SK-N-SH (cell line): ENCODE measurements at regions not wholly inside any gene's neighbourhood (a gene's known extent, or its start where the extent isn't known, plus 50 kb on each side); places are given as distances from the start of the nearest gene placed in this dataset.

Experiments used
- CTCF ChIA-PET: fragments of 300-600, 350-600 bp; formaldehyde crosslinking; extraction: SDS; loops from one replicate; lab custom pipeline; 2021; lab: Yijun Ruan, JAX
- POLR2A ChIA-PET: fragments of 350-600 bp; sonication (Branson Sonifier 250); formaldehyde crosslinking; extraction: SDS; loops from one replicate; lab custom pipeline; 2020; ENCODE audit warnings: antibody characterized with exemption, inconsistent platforms; lab: Yijun Ruan, JAX
- DNase-seq: peaks from one replicate; pipeline ENCODE4 v3.0.0; 2012
- H2AFZ ChIP-seq: fragments of 200-600 bp; sonication (generic); 2 replicates; pipeline ENCODE4 v1.8.1; 2016; ENCODE audit warnings: antibody characterized with exemption, mild to moderate bottlenecking, low read depth
- H3F3A ChIP-seq: fragments of 200-600 bp; sonication (generic); replicated peaks from 2 replicates; pipeline ENCODE3; 2016; ENCODE audit warnings: antibody characterized with exemption, mild to moderate bottlenecking; ENCODE audit not compliant: insufficient read depth
- H3K27ac ChIP-seq, 2 experiments: fragments of 200-500 bp in 1 of 2; fragments of 200-600 bp in 1 of 2; sonication (Bioruptor generic) in 1 of 2; sonication (generic), shearing (Covaris generic) in 1 of 2; 2 replicates each; pipeline versions ENCODE4 v1.5.1 to v1.6.1; 2014 to 2016; ENCODE audit warnings: low read depth in 2 of 2, inconsistent platforms in 1 of 2, low read length in 1 of 2, mild to moderate bottlenecking in 1 of 2, mixed read lengths in 1 of 2
- H3K27me3 ChIP-seq: fragments of 200-600 bp; sonication (generic), shearing (Covaris generic); 2 replicates; pipeline ENCODE4 v1.6.1; 2016; ENCODE audit warnings: mixed run types; ENCODE audit not compliant: insufficient read depth
- H3K36me3 ChIP-seq, 2 experiments: fragments of 200-500 bp in 1 of 2; fragments of 200-600 bp in 1 of 2; sonication (Bioruptor generic) in 1 of 2; sonication (generic) in 1 of 2; replicated peaks in 1 of 2; 2 replicates each; pipeline versions ENCODE3 to v1.5.1; 2014 to 2016; ENCODE audit warnings: low read length in 1 of 2, mild to moderate bottlenecking in 1 of 2; ENCODE audit not compliant: insufficient read depth in 2 of 2, control insufficient read depth in 1 of 2
- H3K4me1 ChIP-seq, 2 experiments: fragments of 200-500 bp in 1 of 2; fragments of 200-600 bp in 1 of 2; sonication (Bioruptor generic) in 1 of 2; sonication (generic), shearing (Covaris generic) in 1 of 2; 2 replicates each; pipeline versions ENCODE4 v1.5.1 to v1.6.1; 2014 to 2016; ENCODE audit warnings: low read depth in 1 of 2, low read length in 1 of 2, mixed run types in 1 of 2; ENCODE audit not compliant: insufficient read depth in 2 of 2, control insufficient read depth in 1 of 2
- H3K4me2 ChIP-seq: fragments of 200-600 bp; sonication (generic), shearing (Covaris generic); 2 replicates; pipeline ENCODE4 v1.6.1; 2017; ENCODE audit warnings: mixed run types
- H3K4me3 ChIP-seq, 2 experiments: fragments of 200-500 bp in 1 of 2; fragments of 200-600 bp in 1 of 2; sonication (Bioruptor generic) in 1 of 2; sonication (generic), shearing (Covaris generic) in 1 of 2; 2 replicates each; pipeline versions ENCODE4 v1.5.1 to v1.8.1; 2014 to 2016; ENCODE audit warnings: low read depth in 2 of 2, inconsistent platforms in 1 of 2, low read length in 1 of 2, mild to moderate bottlenecking in 1 of 2, mixed read lengths in 1 of 2, moderate library complexity in 1 of 2
- H3K79me2 ChIP-seq: fragments of 200-600 bp; sonication (generic); 2 replicates; pipeline ENCODE4 v1.8.1; 2017; ENCODE audit warnings: mild to moderate bottlenecking; ENCODE audit not compliant: insufficient read depth
- H3K9ac ChIP-seq: fragments of 200-600 bp; sonication (generic); 2 replicates; pipeline ENCODE4 v1.6.1; 2017; ENCODE audit warnings: mixed run types
- H3K9me2 ChIP-seq: fragments of 200-600 bp; sonication (generic); 2 replicates; pipeline ENCODE4 v1.6.1; 2017; ENCODE audit warnings: mixed run types
- H3K9me3 ChIP-seq: fragments of 200-600 bp; sonication (generic); 2 replicates; pipeline ENCODE4 v1.6.1; 2017; ENCODE audit warnings: mixed run types, mild to moderate bottlenecking, moderate library complexity
- H4K20me1 ChIP-seq: fragments of 200-600 bp; sonication (generic); 2 replicates; pipeline ENCODE4 v1.6.1; 2017; ENCODE audit warnings: mild to moderate bottlenecking, mixed run types; ENCODE audit not compliant: insufficient read depth
- ELF1 ChIP-seq: IDR thresholded peaks from 2 replicates; pipeline ENCODE4 v1.4.0; 2012
- EP300 ChIP-seq, 2 experiments: IDR thresholded peaks; 2 replicates each; pipeline versions ENCODE4 v1.4.0 to v1.6.1; 2012; ENCODE audit warnings: borderline replicate concordance in 1 of 2, low read depth in 1 of 2, low read length in 1 of 2
- FOSL2 ChIP-seq: IDR thresholded peaks from 2 replicates; pipeline ENCODE4 v1.4.0; 2012; ENCODE audit warnings: low read depth, mild to moderate bottlenecking, moderate library complexity, borderline replicate concordance
- GABPA ChIP-seq: IDR thresholded peaks from 2 replicates; pipeline ENCODE4 v1.4.0; 2012; ENCODE audit warnings: low read depth, mild to moderate bottlenecking
- JUND ChIP-seq: IDR thresholded peaks from 2 replicates; pipeline ENCODE4 v1.4.0; 2012
- MEF2A ChIP-seq: IDR thresholded peaks from 2 replicates; pipeline ENCODE4 v1.4.0; 2012; ENCODE audit warnings: low read depth, borderline replicate concordance
- POLR2AphosphoS5 ChIP-seq: IDR thresholded peaks from 2 replicates; pipeline ENCODE4 v1.6.1; 2012; ENCODE audit warnings: low read depth, low read length
- RAD21 ChIP-seq: IDR thresholded peaks from 2 replicates; pipeline ENCODE4 v1.6.1; 2012; ENCODE audit warnings: mild to moderate bottlenecking, low read length
- RCOR1 ChIP-seq: fragments of 150-350 bp; IDR thresholded peaks from 2 replicates; pipeline ENCODE4 v1.6.1; 2017; ENCODE audit warnings: antibody characterized with exemption, low read length
- RFX5 ChIP-seq: IDR thresholded peaks from 2 replicates; pipeline ENCODE4 v1.6.1; 2012; ENCODE audit warnings: mild to moderate bottlenecking, improper control_type of control experiment, low read length
- TEAD4 ChIP-seq: IDR thresholded peaks from 2 replicates; pipeline ENCODE4 v1.4.0; 2012; ENCODE audit warnings: mild to moderate bottlenecking, borderline replicate concordance; ENCODE audit not compliant: insufficient read depth
- WGBS: methylation state at CpG from one replicate; pipeline ENCODE4 v1.1.6; 2017; ENCODE audit warnings: low lambda C conversion rate; 5-methylcytosine and 5-hydroxymethylcytosine counted together
- TF ChIP-seq, protein P1 (sequence below): IDR thresholded peaks from 2 replicates; pipeline ENCODE4 v1.4.0; 2012; ENCODE audit warnings: low read depth, borderline replicate concordance
- TF ChIP-seq, protein P2 (sequence below): IDR thresholded peaks from 2 replicates; pipeline ENCODE4; 2012
- TF ChIP-seq, protein P3 (sequence below): IDR thresholded peaks from 2 replicates; pipeline ENCODE4 v1.6.1; 2012; ENCODE audit warnings: mild to moderate bottlenecking, low read depth, low read length, moderate library complexity
- TF ChIP-seq, protein P4 (sequence below): fragments of 150-350 bp; IDR thresholded peaks from 2 replicates; pipeline ENCODE4 v1.6.1; 2017; ENCODE audit warnings: antibody characterized with exemption, low read length, low read depth, borderline replicate concordance

DNA sequence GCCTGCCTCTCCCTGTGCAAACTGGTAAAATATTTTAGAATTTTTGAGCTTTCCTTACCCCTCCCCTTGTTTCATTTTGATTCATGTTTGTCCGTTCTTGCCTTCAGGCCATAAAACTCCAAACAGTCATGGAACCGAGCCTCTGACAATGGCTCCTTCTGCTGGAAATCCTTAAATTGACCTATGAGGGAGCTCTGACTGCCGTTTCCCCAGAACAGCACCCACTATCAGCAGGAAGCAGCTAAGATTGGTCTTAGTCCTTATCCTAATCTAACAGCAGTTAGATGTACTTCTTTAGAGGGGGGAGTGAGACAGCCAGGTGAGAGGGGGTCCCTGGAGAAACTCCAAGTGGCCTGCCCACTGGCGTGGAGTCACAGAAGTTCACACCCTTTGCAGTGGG is 106.7 kb downstream of the FAM174A start:
- CTCF ChIA-PET: no interaction called here
- no peak overlapping the region for H3K4me2 ChIP-seq

More for the DNA sequence above, 106.7 kb downstream of the FAM174A start:
- no peak for DNase-seq
- H3K27ac ChIP-seq: no peak overlapping the region
- H3K9ac ChIP-seq: no peak overlapping the region
- no peaks in the 10 kb centered on the region; a peak in 1 of 4 replicates for H3K4me1 ChIP-seq
- H3K27me3 ChIP-seq: no peaks in the 10 kb centered on the region
- no peaks in the 10 kb centered on the region for H3K9me3 ChIP-seq
- no peak overlapping the region for H2AFZ ChIP-seq
- H3K9me2 ChIP-seq: no peaks in the 10 kb centered on the region
- H3F3A ChIP-seq: no peaks in the 10 kb centered on the region
- POLR2A ChIA-PET: no interaction called here
- H3K79me2 ChIP-seq: no peaks in the 10 kb centered on the region
- H3K4me3 ChIP-seq: no peak overlapping the region
- no peaks in the 10 kb centered on the region for H3K36me3 ChIP-seq
- WGBS: 12% methylated on average over 4 of the region's 4 CpGs
- no peaks in the 10 kb centered on the region for H4K20me1 ChIP-seq
- TF ChIP-seq MEF2A (no peak), RFX5 (no peak), ELF1 (no peak), EP300 (IDR thresholded peaks at IDR 0.05; ENCODE audit: borderline replicate concordance in 1 of 2, low read depth in 1 of 2, low read length in 1 of 2) (no peak), POLR2AphosphoS5 (no peak), RCOR1 (no peak), JUND (no peak), RAD21 (no peak), TEAD4 (no peak), FOSL2 (no peak), GABPA (no peak)
- TF ChIP-seq, protein P1, sequence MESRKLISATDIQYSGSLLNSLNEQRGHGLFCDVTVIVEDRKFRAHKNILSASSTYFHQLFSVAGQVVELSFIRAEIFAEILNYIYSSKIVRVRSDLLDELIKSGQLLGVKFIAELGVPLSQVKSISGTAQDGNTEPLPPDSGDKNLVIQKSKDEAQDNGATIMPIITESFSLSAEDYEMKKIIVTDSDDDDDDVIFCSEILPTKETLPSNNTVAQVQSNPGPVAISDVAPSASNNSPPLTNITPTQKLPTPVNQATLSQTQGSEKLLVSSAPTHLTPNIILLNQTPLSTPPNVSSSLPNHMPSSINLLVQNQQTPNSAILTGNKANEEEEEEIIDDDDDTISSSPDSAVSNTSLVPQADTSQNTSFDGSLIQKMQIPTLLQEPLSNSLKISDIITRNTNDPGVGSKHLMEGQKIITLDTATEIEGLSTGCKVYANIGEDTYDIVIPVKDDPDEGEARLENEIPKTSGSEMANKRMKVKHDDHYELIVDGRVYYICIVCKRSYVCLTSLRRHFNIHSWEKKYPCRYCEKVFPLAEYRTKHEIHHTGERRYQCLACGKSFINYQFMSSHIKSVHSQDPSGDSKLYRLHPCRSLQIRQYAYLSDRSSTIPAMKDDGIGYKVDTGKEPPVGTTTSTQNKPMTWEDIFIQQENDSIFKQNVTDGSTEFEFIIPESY: no peak
- TF ChIP-seq, protein P2, sequence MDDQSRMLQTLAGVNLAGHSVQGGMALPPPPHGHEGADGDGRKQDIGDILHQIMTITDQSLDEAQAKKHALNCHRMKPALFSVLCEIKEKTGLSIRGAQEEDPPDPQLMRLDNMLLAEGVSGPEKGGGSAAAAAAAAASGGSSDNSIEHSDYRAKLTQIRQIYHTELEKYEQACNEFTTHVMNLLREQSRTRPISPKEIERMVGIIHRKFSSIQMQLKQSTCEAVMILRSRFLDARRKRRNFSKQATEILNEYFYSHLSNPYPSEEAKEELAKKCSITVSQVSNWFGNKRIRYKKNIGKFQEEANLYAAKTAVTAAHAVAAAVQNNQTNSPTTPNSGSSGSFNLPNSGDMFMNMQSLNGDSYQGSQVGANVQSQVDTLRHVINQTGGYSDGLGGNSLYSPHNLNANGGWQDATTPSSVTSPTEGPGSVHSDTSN: no peak
- TF ChIP-seq, protein P3, sequence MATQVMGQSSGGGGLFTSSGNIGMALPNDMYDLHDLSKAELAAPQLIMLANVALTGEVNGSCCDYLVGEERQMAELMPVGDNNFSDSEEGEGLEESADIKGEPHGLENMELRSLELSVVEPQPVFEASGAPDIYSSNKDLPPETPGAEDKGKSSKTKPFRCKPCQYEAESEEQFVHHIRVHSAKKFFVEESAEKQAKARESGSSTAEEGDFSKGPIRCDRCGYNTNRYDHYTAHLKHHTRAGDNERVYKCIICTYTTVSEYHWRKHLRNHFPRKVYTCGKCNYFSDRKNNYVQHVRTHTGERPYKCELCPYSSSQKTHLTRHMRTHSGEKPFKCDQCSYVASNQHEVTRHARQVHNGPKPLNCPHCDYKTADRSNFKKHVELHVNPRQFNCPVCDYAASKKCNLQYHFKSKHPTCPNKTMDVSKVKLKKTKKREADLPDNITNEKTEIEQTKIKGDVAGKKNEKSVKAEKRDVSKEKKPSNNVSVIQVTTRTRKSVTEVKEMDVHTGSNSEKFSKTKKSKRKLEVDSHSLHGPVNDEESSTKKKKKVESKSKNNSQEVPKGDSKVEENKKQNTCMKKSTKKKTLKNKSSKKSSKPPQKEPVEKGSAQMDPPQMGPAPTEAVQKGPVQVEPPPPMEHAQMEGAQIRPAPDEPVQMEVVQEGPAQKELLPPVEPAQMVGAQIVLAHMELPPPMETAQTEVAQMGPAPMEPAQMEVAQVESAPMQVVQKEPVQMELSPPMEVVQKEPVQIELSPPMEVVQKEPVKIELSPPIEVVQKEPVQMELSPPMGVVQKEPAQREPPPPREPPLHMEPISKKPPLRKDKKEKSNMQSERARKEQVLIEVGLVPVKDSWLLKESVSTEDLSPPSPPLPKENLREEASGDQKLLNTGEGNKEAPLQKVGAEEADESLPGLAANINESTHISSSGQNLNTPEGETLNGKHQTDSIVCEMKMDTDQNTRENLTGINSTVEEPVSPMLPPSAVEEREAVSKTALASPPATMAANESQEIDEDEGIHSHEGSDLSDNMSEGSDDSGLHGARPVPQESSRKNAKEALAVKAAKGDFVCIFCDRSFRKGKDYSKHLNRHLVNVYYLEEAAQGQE: no peak
- TF ChIP-seq, protein P4, sequence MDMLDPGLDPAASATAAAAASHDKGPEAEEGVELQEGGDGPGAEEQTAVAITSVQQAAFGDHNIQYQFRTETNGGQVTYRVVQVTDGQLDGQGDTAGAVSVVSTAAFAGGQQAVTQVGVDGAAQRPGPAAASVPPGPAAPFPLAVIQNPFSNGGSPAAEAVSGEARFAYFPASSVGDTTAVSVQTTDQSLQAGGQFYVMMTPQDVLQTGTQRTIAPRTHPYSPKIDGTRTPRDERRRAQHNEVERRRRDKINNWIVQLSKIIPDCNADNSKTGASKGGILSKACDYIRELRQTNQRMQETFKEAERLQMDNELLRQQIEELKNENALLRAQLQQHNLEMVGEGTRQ: no peak
